ENCODE measurements at regions not wholly inside any gene's neighbourhood (a gene's known extent, or its start where the extent isn't known, plus 50 kb on each side); places are given as distances from the start of the nearest gene placed in this dataset.

- no peak for DNase-seq
- Histone ChIP-seq H3K4me1 (ENCODE audit: low read depth) (no peaks in the 10 kb centered on the region), H3K9me3 (no peaks in the 10 kb centered on the region), H3K4me3 (no peak overlapping the region), H3K36me3 (ENCODE audit: low read depth) (no peaks in the 10 kb centered on the region)
- no peak for ATAC-seq
- no peak for TF ChIP-seq CTCF (IDR thresholded peaks at IDR 0.05)
- intact Hi-C loops (cut with DNase I, micrococcal nuclease) = no loop called here
Observed at GRCh38 chr5:120361941-120362340, 102.2 kb upstream of the PRR16 start.

- TF ChIP-seq CTCF (IDR thresholded peaks at IDR 0.05) = no peak
- Histone ChIP-seq H3K4me1 (ENCODE audit: low read depth) (no peaks in the 10 kb centered on the region), H3K9me3 (no peaks in the 10 kb centered on the region), H3K36me3 (ENCODE audit: low read depth) (no peaks in the 10 kb centered on the region), H3K4me3 (no peak overlapping the region)
- no peak for ATAC-seq
- no peak for DNase-seq
- intact Hi-C loops (cut with DNase I, micrococcal nuclease) = no loop called here
Observed at GRCh38 chr5:120362426-120362825, 101.7 kb upstream of the PRR16 start.

GRCh38 chr5:120365656-120366446, 98.2 kb upstream of the PRR16 start:
- ATAC-seq = no peak
- intact Hi-C loops (cut with DNase I, micrococcal nuclease) = no loop called here
- TF ChIP-seq CTCF (IDR thresholded peaks at IDR 0.05) = no peak
- Histone ChIP-seq H3K9me3 (no peaks in the 10 kb centered on the region), H3K36me3 (ENCODE audit: low read depth) (no peaks in the 10 kb centered on the region), H3K4me3 (no peak overlapping the region), H3K4me1 (ENCODE audit: low read depth) (peaks cover 6% of the 10 kb centered on the region)
- DNase-seq = no peak

- Histone ChIP-seq H3K36me3 (ENCODE audit: low read depth) (no peaks in the 10 kb centered on the region), H3K9me3 (no peaks in the 10 kb centered on the region), H3K4me3 (no peak overlapping the region), H3K4me1 (ENCODE audit: low read depth) (peaks cover 6% of the 10 kb centered on the region)
- DNase-seq = peak in 2 of 3 donors; percentile 17 to 25
- TF ChIP-seq CTCF (IDR thresholded peaks at IDR 0.05) = no peak
- ATAC-seq = no peak
- intact Hi-C loops (cut with DNase I, micrococcal nuclease) = no loop called here
Observed at GRCh38 chr5:120367896-120368634, 96.0 kb upstream of the PRR16 start.

- intact Hi-C loops (cut with DNase I, micrococcal nuclease) = no loop called here
- no peaks in the 10 kb centered on the region for H3K36me3 ChIP-seq (ENCODE audit: low read depth)
- no peak overlapping the region for H3K4me3 ChIP-seq
- no peak for TF ChIP-seq CTCF (IDR thresholded peaks at IDR 0.05)
- H3K9me3 ChIP-seq = no peaks in the 10 kb centered on the region
- ATAC-seq (peak; percentile 100), DNase-seq (peak; percentile 89 to 95 (median 91))
- peaks cover 6% of the 10 kb centered on the region for H3K4me1 ChIP-seq (ENCODE audit: low read depth)
Observed at GRCh38 chr5:120368923-120369715, 95.0 kb upstream of the PRR16 start.

Measured in mucosa of descending colon (tissue), 3 donors.